Endodermal cell (in vitro differentiated cells): ENCODE measurements at regions not wholly inside any gene's neighbourhood (a gene's known extent, or its start where the extent isn't known, plus 50 kb on each side); places are given as distances from the start of the nearest gene placed in this dataset.

Experiments
- DNase-seq: peaks from one replicate; pipeline ENCODE4 v3.0.0-alpha.2; 2017
- H3K27ac ChIP-seq: 2 replicates; pipeline ENCODE4 v1.5.1; 2013; ENCODE audit warnings: mild to moderate bottlenecking, low read depth, low read length, moderate library complexity
- H3K27me3 ChIP-seq: 2 replicates; pipeline ENCODE4 v1.6.1; 2013; ENCODE audit warnings: mild to moderate bottlenecking, low read length, moderate library complexity; ENCODE audit not compliant: insufficient read depth, control insufficient read depth, poor library complexity, severe bottlenecking
- H3K36me3 ChIP-seq: 2 replicates; pipeline ENCODE4 v1.7.0; 2013; ENCODE audit warnings: mild to moderate bottlenecking, low read length, moderate library complexity; ENCODE audit not compliant: control insufficient read depth, insufficient read depth
- H3K4me1 ChIP-seq: one replicate; pipeline ENCODE4 v1.7.0; 2013; ENCODE audit warnings: low read length; ENCODE audit not compliant: control insufficient read depth, insufficient read depth
- H3K4me3 ChIP-seq: 2 replicates; pipeline ENCODE4 v1.5.1; 2013; ENCODE audit warnings: mild to moderate bottlenecking, low read length, moderate library complexity
- H3K9ac ChIP-seq: 2 replicates; pipeline ENCODE4 v1.6.1; 2013; ENCODE audit warnings: mild to moderate bottlenecking, low read length, moderate library complexity; ENCODE audit not compliant: poor library complexity, severe bottlenecking; ENCODE audit errors: extremely low read depth
- H3K9me3 ChIP-seq: 2 replicates; pipeline ENCODE4 v1.6.1; 2013; ENCODE audit warnings: mild to moderate bottlenecking, low read length, moderate library complexity; ENCODE audit not compliant: control insufficient read depth
- H3K27ac Mint-ChIP-seq: 2 replicates; pipeline ENCODE4 v1.8.0; 2020; ENCODE audit warnings: mixed read lengths
- H3K27me3 Mint-ChIP-seq: 2 replicates; pipeline ENCODE4 v1.8.0; 2021; ENCODE audit warnings: mild to moderate bottlenecking, mixed read lengths; ENCODE audit not compliant: insufficient read depth
- H3K36me3 Mint-ChIP-seq: 2 replicates; pipeline ENCODE4 v1.8.0; 2020; ENCODE audit warnings: low read depth, mixed read lengths
- H3K4me1 Mint-ChIP-seq: 2 replicates; pipeline ENCODE4 v1.8.0; 2020; ENCODE audit warnings: mixed read lengths
- H3K4me3 Mint-ChIP-seq: 2 replicates; pipeline ENCODE4 v1.8.0; 2020; ENCODE audit warnings: mild to moderate bottlenecking, moderate library complexity, mixed read lengths
- H3K9me3 Mint-ChIP-seq: 2 replicates; pipeline ENCODE4 v1.8.0; 2020; ENCODE audit warnings: mild to moderate bottlenecking, mixed read lengths
- CTCF ChIP-seq: fragments of 200-600 bp; sonication (generic); conservative IDR thresholded peaks from 2 replicates; pipeline ENCODE4 v1.5.0; 2021; ENCODE audit warnings: antibody characterized with exemption, mild to moderate bottlenecking
- WGBS, 2 experiments: methylation state at CpG; one replicate each; pipeline versions ENCODE4 v1.1.5 to v1.1.7; 2013; ENCODE audit warnings: missing lambda C conversion rate in 2 of 2, mixed read lengths in 1 of 2; ENCODE audit not compliant: insufficient coverage in 1 of 2, insufficient read length in 1 of 2; 5-methylcytosine and 5-hydroxymethylcytosine counted together

DNA sequence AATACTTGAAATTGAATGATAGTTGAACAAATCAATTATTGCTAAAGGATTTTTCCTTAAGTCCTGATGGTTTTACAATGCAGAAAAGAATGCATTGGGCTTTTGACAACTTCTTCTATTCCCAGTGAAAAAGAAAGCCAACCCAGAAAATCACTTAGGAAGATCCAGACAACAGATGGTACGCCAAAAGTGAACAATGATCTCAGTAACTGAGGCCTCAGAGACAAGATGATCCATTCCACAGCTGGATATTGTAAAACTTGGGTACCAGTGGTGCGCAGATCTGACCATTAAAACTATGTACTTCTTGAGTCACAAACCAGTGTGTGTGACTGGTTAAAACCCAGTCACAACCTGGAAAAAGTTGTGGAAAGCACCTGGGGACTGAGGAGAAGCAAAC, 173.5 kb downstream of the ETAA1 start:
- no peak overlapping the region for H3K9ac ChIP-seq
- no peaks in the 10 kb centered on the region for H3K4me1 ChIP-seq
- Mint-ChIP-seq H3K9me3 (no peaks in the 10 kb centered on the region), H3K4me3 (no peak overlapping the region), H3K4me1 (no peaks in the 10 kb centered on the region), H3K36me3 (no peaks in the 10 kb centered on the region), H3K27ac (no peak overlapping the region), H3K27me3 (peaks cover 3% of the 10 kb centered on the region)
- H3K27me3 ChIP-seq, result no peaks in the 10 kb centered on the region
- H3K9me3 ChIP-seq, result no peaks in the 10 kb centered on the region
- DNase-seq, result no peak
- no peak overlapping the region for H3K27ac ChIP-seq
- H3K4me3 ChIP-seq, result no peak overlapping the region
- 91 to 94% methylated on average over 2 of the region's 2 CpGs for WGBS, 2 experiments
- no peak for TF ChIP-seq CTCF
- H3K36me3 ChIP-seq, result no peaks in the 10 kb centered on the region

DNA sequence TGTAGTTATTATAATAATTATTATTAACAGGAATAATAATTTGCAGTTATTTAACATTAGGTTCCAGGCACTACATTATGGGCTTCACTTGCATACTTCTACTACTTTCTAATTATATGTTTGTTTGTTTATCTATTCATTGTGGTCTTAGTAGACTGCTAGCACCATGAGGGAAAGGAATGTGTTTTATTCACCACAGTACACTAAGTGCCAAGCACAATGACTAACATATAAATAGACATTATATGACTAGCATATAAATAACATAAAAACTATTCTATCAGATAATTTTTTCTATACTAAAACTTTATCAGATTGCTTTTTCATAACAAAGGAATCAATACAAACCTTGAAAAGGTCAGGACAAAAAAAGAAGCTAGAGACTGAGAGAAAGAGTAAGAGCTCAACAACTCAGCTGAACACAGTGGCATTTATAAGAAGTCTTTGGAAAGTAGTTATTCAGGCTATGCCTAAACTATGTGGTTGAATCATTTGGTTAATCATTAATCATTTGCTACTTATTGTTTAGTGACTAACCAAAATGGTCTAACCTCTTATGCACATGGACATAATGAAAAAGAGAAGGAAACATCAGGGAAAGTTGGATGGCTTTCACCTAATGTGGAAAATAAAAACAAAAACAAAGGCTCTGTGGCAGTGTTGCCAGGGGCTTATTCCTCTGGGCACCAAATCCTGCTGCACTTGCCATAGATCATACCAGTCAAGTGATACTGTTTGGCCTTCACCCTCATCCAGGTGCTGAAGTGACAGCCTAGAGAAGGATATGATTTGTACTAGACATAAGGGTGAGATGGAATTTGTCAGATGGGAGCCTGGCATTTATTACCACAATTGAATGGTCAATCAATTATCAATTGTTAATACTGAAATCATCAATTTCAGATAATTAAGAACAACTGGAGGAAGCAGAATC, 174.9 kb downstream of the ETAA1 start:
- no peaks in the 10 kb centered on the region for H3K9me3 ChIP-seq
- no peak for DNase-seq
- Mint-ChIP-seq H3K27me3 (peaks cover 3% of the 10 kb centered on the region), H3K36me3 (no peaks in the 10 kb centered on the region), H3K27ac (no peak overlapping the region), H3K9me3 (no peaks in the 10 kb centered on the region), H3K4me1 (no peaks in the 10 kb centered on the region), H3K4me3 (no peak overlapping the region)
- TF ChIP-seq CTCF, result no peak
- H3K9ac ChIP-seq, result no peak overlapping the region
- no peaks in the 10 kb centered on the region for H3K36me3 ChIP-seq
- H3K27me3 ChIP-seq, result no peaks in the 10 kb centered on the region
- H3K4me3 ChIP-seq, result no peak overlapping the region
- H3K4me1 ChIP-seq, result no peaks in the 10 kb centered on the region
- H3K27ac ChIP-seq, result no peak overlapping the region

- 51 to 60% methylated on average over 3 of the region's 3 CpGs for WGBS, 2 experiments
- Histone ChIP-seq H3K9ac (no peak overlapping the region), H3K4me3 (no peak overlapping the region), H3K9me3 (no peaks in the 10 kb centered on the region), H3K4me1 (no peaks in the 10 kb centered on the region), H3K27me3 (no peaks in the 10 kb centered on the region), H3K27ac (no peak overlapping the region), H3K36me3 (no peaks in the 10 kb centered on the region)
- Mint-ChIP-seq H3K4me1 (no peaks in the 10 kb centered on the region), H3K27ac (no peak overlapping the region), H3K27me3 (peaks cover 3% of the 10 kb centered on the region), H3K4me3 (no peak overlapping the region), H3K9me3 (no peaks in the 10 kb centered on the region), H3K36me3 (no peaks in the 10 kb centered on the region)
- TF ChIP-seq CTCF, result no peak
- no peak for DNase-seq
Measured at GRCh38 chr2:67572721-67573435, 175.7 kb downstream of the ETAA1 start.
